ENCODE measurements at regions not wholly inside any gene's neighbourhood (a gene's known extent, or its start where the extent isn't known, plus 50 kb on each side); places are given as distances from the start of the nearest gene placed in this dataset.

- Histone ChIP-seq H3K36me3 (ENCODE audit: control insufficient read depth, insufficient read depth, low read length) (no peaks in the 10 kb centered on the region), H3K4me3 (ENCODE audit: low read depth, low read length) (no peak overlapping the region), H3K9me3 (ENCODE audit: control insufficient read depth, insufficient read depth, low read length) (no peaks in the 10 kb centered on the region), H3K27me3 (ENCODE audit: control insufficient read depth, insufficient read depth, low read length) (peaks cover 8% of the 10 kb centered on the region), H3K4me1 (ENCODE audit: control insufficient read depth, insufficient read depth, low read length) (peaks cover 46% of the 10 kb centered on the region), H3K27ac (ENCODE audit: low read depth, low read length) (no peak overlapping the region)
- WGBS (ENCODE audit: insufficient coverage) = 94% methylated on average over 6 of the region's 8 CpGs
- DNase-seq (ENCODE audit: low read depth in 4 of 6, low spot score in 6 of 6) = no peak
Measured at GRCh38 chr22:44362249-44363012, 49.7 kb upstream of the SHISAL1 start.
